GM12872 (cell line): ENCODE measurements at regions not wholly inside any gene's neighbourhood (a gene's known extent, or its start where the extent isn't known, plus 50 kb on each side); places are given as distances from the start of the nearest gene placed in this dataset.

Experiments
- CTCF ChIP-seq: IDR thresholded peaks from 3 replicates; pipeline ENCODE4 v1.5.1; 2011; ENCODE audit warnings: low read depth, mild to moderate bottlenecking, low read length, moderate library complexity; ENCODE audit not compliant: insufficient read depth

- TF ChIP-seq CTCF = no peak
Observed at GRCh38 chr13:74641586-74641985, 507.4 kb upstream of the KLF12 start.

- no peak for TF ChIP-seq CTCF
Observed at GRCh38 chr13:74633734-74634133, 499.5 kb upstream of the KLF12 start.

GRCh38 chr13:74629985-74630384 lies 495.8 kb upstream of the KLF12 start:
- no peak for TF ChIP-seq CTCF

- no peak for TF ChIP-seq CTCF
Observed at GRCh38 chr13:74625541-74625940, 491.3 kb upstream of the KLF12 start.

- TF ChIP-seq CTCF = no peak
Observed at GRCh38 chr13:74623761-74624160, 489.6 kb upstream of the KLF12 start.

- TF ChIP-seq CTCF = no peak
Observed at GRCh38 chr13:74622284-74622683, 488.1 kb upstream of the KLF12 start.

- TF ChIP-seq CTCF = no peak
Observed at GRCh38 chr13:74620711-74621110, 486.5 kb upstream of the KLF12 start.

GRCh38 chr13:74620308-74620707 lies 486.1 kb upstream of the KLF12 start:
- TF ChIP-seq CTCF = no peak
